ENCODE measurements at regions not wholly inside any gene's neighbourhood (a gene's known extent, or its start where the extent isn't known, plus 50 kb on each side); places are given as distances from the start of the nearest gene placed in this dataset.
"Not testable (repeated sequence)": the region's sequence is repeated elsewhere in the genome, so short reads cannot be mapped to it uniquely, and the experiment has no call there.

DNA sequence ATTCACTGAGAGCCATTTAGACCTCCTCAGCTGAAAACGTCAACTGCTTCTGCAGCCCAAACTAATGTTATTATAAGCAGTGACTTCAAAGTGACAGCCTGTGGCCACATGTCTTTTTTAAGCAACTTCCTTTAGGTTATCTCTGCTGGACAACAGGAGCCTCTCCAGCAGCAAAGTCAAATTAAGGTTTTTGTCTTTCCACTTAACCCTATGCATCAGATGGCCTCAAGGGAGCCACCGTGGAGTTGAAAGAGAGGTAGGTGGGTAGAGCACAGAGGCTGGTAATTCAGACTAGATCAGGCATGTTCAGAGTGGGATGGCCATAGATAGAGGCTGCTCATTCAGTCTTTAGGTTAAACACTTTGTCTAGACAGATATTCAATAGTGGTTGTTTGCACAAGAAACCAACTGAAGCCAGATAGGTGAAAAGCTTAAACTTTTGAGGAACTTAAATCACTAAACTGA, 300.6 kb upstream of the ECI2 start:
- no peak for DNase-seq
- intact Hi-C loops (cut with DNase I): no loop called here

DNA sequence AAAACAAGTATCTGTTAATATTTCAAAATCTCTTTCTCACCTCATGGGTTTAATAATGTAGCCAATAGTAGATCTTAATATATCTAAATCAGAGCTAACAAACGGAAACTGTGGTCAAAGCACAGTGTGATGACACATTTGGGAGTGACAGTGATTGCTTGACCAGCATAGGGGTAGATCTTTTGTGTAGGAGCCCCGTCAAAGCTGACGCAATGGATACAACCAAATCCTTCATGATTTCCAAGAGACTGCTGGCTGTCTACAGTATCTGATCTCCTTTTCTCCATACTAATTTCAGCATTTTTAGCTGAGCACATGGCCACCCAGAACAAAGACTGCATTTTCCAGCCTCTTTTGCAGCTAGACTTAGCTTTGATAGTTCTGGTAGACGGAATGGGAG, 299.3 kb upstream of the ECI2 start:
- no peak for DNase-seq
- intact Hi-C loops (cut with DNase I): no loop called here

DNA sequence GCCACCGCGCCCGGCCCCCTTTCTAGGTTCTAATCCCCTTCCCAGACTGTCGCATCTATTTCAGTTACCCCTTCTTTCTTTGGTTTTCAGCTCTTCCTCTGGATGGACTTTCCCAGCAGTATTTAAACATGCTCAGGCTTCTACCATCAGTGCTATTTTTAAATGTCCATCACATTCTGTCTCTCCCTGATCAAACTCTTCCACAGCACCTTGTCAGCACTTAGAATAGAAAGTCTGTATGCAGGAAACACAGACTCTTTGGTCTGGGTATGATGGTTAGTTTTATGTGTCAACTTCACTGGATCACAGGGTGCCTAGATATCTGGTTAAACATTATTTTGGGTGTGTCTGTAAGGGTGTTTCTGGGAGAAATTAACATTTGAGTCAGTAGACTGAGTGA, 297.8 kb upstream of the ECI2 start:
- no peak for DNase-seq
- intact Hi-C loops (cut with DNase I): no loop called here

DNA sequence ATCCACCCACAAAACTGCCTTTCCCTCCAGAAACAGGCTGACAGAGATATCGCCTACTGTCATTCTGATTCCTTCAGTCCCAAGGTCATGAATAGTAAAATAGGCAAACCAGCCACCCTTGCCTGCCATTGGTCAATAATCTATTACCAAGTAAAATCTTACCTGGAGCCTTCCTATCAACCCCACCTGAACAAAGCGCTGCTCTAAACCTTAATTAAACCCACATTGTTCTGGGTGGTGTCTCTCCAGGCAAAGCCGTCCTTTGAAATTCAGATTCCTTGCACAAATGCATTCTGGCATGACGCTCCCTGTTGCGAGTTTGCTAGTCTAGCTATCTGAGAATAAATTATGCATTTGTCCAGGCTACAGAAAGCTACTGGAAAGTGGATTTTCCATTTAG, 291.6 kb upstream of the ECI2 start:
- intact Hi-C loops (cut with DNase I): no loop called here
- DNase-seq: no peak

DNA sequence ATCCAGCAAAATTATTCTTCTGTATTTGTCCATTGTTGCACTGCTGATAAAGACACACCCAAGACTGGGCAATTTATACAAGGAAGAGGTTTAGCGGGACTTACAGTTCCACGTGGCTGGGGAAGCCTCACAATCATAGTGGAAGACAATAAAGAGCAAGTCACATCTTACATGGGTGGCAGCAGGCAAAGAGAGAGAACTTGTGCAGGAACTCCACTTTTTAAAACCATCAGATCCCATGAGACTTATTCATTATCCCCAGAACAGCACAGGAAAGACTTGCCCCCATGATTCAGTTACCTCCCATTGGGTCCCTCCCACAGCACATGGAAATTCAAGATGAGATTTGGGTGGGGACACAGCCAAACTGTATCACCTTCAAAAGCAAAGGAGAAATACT, 286.5 kb upstream of the ECI2 start:
- no peak for DNase-seq
- intact Hi-C loops (cut with DNase I): no loop called here

DNA sequence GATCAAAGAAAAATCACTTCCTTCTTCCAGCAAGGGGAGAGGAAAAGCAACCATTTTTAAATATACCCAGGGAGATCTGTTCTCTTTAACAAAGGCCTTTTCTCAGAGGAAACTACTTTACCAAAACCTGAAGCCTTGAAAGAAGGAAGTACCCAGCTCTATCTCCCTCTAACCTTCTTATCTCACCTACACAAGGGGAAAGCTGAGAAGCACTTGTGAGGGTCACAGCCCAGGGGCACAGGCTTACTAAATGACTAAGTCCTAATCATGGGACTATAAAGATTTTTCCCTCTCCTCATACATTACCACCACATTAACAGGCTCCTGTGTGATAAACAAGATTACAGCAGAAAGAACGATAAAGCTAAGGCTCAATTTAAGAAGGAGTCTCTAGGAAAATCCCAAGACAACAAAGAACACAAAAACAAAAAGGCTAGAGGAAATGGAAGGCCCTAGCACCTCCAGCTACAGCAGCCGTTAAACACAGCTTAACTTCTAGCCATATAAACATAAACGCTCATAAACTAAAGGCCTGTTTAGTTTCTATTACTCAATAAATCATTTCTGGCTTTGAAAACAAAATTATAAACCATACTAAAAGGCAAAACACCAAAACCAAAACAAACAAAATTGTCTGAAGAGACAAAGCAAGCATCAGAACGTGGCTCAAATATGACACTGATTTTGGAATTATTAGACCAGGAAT, 284.9 kb upstream of the ECI2 start:
- DNase-seq: no peak
- intact Hi-C loops (cut with DNase I): no loop called here

DNA sequence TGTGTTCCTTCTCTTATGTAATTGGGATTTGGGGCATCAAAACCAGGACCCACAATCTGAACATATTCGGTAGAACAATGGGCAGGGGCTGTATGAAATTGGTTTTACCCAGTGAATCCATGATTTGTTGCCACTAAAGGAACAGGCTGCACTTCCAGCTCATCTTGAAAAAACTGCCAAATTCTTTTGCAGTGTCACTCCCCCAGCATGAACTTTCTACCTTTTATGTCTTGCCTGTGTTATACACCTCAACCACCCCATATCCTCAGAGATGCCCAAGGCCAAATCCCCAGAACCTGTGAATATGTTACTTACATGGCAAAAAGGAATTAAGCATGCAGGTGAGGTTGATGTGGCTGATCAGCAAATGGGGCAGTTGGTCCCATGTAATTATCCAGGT, 280.2 kb upstream of the ECI2 start:
- intact Hi-C loops (cut with DNase I): no loop called here
- DNase-seq: no peak

DNA sequence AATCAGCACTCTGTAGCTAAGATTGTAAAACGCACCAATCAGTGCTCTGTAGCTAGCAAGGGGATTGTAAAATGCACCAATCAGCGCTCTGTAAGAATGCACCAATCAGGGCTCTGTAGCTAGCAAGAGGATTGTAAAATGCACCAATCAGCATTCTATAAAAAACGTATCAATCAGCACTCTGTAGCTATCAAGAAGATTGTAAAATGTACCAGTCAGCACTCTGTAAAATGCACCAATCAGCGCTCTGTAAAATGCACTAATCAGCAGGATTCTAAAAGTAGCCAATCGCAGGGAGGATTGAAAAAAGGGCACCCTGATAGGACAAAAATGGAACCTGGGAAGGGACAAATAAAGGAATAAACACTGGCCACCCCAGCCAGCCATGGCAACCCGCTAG, 278.7 kb upstream of the ECI2 start:
- DNase-seq; intact Hi-C loops (cut with DNase I): not testable (repeated sequence)

DNA sequence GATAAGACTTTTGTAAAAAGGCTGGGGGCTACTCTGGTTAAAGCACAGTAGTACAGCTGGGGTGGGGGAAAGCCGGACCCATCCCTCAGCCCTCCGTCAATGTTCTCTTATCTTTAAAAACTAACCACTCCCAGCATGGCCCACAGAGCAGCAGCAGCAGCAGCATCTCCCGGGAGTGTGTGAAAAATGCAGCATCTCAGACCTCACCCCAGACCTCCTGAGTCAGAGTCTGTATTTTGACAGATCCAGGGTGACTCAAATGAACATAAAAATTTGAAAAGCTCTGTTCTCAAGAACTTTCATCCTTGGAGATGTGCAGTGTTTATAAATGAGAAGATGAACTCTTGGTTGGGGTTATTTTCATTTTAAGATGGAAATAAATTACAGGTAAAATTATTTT, 277.7 kb upstream of the ECI2 start:
- DNase-seq: no peak
- intact Hi-C loops (cut with DNase I): no loop called here

DNA sequence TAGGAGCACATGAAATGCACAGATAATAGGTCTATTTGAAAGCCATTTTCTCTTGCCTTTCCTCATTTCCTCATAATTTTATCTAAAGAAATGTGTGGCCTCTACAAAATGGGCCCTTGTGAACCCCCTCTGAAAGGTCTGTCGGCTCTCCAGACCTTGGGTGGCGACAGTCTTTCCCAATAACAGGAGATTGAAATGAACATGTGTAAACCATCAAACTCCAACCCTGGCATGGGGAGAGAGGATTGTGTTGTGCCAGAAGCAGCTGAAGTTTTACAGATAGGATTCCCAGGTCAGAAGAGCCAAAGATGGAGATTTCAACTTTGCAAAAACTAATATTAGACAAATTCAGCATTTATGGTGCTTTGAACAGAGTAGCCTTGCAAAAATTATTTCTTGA, 277.1 kb upstream of the ECI2 start:
- intact Hi-C loops (cut with DNase I): no loop called here
- no peak for DNase-seq

DNA sequence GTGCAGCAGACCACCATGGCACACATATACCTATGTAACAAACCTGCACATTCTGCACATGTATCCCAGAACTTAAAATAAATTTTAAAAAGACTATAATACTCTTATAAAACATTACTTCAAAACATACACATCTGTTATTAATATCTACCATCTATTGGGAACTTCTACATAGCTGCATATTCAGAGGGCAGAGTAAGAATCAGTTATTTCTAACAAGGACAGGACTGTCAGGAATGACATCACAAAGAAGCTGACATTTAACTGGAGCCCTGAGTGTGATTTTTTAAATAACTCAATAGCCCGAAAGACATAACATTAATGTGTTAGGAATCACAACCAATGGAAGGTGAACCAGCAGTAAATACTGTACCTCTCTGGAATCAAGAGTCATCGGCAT, 276.7 kb upstream of the ECI2 start:
- no peak for DNase-seq
- intact Hi-C loops (cut with DNase I): no loop called here

DNA sequence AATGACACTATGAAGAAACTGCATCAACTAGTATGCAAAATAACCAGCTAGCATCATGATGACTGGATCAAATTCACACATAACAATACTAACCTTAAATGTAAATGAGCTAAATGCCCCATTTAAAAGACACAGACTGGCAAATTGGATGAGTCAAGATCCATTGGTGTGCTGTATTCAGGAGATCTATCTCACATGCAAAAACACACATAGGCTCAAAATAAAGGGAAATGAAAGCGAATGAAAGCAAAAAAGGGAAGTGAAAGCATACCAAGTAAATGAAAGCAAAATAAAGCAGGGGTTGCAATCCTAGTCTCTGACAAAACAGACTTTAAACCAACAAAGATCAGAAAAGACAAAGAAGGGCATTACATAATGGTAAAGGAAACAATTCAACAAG, 272.3 kb upstream of the ECI2 start:
- intact Hi-C loops (cut with DNase I); DNase-seq: not testable (repeated sequence)

DNA sequence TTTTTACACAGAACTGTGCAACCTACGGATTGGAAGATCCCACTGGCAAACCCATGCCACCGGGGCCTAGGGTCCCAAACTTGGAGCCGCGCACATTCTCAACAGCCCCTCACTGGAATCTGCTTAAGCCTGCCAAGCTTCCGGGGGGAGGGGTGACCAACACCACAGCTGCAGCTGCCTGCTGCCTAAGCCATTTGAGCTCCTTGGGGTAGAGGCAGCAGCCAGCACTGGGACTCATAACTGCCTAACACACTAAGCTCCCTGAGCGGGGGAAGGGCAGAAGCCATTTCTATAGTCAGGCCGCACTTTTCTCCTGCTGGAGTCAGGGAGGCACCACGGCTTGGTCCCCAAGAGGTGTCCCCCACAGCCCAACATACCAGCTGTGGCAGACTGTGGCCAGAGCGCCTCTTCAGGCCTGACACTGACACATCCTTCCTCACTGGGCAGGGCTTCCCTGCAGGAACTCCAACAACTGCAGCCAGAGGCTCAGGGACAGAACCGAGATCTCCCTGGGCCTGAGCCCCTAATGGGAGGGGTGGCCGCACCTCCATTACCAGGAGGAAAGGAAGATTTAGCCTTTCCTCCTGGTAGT, 270.3 kb upstream of the ECI2 start:
- intact Hi-C loops (cut with DNase I): no loop called here

DNA sequence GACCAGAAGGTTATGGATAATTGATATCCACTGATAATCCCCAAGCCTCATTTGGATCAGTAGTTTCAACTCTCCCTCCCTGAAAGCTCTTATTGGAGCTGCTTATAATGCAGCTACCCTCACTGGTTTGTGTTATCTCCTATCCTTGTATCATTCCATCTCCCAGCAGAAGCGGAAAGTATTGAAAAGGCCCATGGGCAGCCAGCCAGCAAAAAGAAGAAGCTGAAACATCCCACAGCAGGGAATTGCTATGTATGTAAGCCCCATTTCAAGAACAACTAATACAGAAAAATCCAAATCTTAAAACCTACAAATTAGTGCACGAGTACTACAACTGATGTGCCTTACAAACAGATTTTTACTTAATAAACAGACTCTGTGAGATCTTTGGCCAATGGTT, 269.0 kb upstream of the ECI2 start:
- intact Hi-C loops (cut with DNase I): no loop called here
- no peak for DNase-seq

More for the DNA sequence above, 270.3 kb upstream of the ECI2 start:
- DNase-seq: no peak

DNA sequence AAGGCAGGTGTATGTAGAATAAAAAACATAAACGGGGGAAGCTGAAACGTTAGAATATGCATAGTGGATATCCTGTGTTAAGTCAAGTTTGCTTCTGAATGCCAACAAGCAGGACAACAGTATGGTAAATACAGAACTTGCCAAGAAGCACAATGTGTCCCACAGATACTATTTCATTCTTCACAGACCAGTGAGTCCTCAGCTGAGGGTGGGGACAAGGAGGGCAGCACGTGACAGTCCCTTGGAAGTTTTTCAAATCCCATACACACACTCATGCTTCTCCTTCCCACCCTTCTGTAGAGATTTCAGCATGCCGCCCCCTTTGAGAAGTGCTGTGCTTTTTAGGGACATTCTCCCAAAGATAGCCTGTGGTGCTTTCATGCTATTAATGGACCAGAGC, 268.5 kb upstream of the ECI2 start:
- intact Hi-C loops (cut with DNase I): no loop called here

DNA sequence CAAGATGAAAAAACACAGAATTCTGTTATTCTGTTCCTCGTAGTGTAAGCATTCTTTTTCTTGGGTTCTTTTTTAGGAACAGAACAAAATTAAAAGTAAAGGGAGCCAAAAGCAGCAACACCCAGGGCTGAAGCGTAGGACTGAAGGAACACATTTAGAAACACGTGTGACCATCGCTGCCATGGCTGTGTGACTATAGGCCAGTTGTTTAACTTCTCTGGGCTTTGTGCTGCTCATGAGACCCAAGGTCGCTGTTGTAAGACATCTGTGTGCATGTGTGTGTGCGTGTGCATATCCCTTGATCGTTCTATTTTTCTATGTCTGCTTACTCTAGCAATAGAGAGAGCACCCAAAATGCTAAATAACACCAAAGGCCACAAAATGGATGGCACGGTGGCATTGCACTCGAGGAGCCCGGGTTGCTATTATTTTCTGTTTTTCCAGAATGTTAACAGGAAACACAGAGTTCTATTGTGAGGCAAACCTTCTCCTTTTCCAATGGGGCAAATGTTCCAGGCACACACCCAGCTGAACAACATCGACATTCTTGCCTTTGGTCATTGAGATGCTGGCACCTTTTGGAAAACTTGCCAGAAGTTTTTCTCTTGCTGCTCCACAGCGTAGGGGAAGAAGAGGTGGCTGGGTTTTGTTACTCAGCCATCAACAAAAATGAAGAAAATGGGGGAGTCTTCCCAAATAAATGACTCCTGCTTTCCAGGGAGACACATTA, 267.8 kb upstream of the ECI2 start:
- intact Hi-C loops (cut with DNase I): no loop called here
- DNase-seq: peak in 2 of 10 donors; percentile 26 to 40

More for the DNA sequence above, 268.5 kb upstream of the ECI2 start:
- peak in 1 of 10 donors; percentile 25 for DNase-seq

DNA sequence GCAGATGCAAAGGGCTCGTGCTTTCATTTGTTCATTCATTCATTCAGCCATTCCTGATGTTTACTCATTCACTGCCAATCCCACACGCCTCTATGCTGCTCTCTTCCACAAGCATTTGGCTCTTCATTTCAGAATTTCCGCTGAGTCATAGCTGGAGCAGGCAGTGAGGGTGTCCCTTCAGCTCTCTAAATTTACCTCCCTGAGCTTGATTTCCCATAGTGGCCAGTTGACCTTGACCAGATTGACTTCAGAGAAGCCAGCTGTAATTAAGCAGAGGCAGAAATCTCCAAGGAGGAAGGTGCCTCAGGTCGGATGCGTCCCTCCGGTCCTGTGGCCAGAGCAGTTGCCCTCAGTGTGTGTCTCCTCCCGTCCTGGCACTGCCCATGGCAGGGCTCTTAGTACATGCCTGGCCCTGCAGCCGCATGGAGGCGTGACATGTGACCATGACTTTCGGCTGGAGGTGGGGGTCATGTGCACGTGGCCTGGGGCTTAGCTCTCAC, 267.2 kb upstream of the ECI2 start:
- peak in 1 of 10 donors; percentile 11 for DNase-seq
- intact Hi-C loops (cut with DNase I): no loop called here

DNA sequence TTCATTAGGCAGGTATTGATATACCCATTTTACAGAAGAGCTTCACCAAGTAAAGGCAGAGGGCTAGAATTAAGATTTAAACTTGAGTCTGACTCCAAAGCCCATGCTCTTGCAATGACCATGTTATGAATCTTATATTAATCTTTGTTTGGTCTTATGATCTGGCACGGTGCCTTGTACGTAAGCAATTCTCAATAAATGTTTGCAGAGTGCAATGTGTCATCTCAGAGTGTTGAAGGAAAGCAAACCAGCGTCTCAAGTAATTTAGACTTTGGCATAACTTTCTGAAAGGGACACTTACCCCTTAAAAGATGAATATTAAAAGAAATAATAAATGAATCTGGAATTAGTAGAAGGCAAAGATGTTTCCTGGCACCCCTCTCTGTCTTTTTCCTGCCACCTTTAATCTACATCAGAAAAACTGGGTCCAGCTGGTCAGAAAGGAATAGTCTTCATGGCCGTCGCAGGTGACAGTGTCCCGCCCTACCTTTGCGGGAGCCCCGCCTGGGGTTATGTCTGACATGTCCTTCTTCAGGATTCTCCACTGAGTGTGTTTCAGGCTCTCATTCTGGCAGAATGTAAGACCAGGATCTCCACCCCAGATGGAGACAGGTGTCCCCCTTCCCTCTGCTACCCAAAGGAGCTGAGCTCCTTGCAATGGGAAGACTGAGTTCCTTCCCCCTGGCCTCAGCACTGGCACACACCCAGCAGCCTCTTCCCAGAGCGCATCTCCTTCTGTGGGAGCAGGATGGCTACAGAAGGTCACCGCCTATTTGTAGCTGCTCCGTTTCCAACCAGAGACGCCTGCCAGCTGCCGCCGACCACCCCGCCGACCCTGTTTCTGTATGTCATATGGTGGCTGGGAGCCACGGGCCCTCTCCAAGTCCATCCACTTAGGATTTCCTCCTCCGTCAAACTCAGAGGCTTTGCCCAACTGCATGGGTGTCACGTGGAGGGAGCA, 266.3 kb upstream of the ECI2 start:
- no peak for DNase-seq
- intact Hi-C loops (cut with DNase I): no loop called here

DNA sequence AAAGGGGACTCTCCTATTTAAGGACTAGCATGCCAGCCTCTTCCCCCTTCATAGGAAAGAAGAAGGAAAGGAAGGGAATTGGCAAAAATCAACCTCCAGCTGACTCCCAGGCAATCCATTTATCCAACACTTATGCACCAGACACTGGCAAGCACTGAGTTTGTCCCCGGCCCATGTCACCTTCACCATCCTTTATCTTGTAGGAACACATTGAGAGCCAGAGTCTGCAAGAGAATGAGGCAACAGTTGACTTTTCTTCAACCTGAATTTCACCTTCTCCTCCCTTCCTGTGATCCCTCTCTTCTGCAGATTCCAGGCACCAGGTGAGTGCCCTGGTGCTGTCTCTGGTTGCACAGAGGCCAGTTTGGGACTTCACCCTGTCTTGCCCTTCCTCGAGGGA, 264.3 kb upstream of the ECI2 start:
- intact Hi-C loops (cut with DNase I): no loop called here
- DNase-seq: no peak

DNA sequence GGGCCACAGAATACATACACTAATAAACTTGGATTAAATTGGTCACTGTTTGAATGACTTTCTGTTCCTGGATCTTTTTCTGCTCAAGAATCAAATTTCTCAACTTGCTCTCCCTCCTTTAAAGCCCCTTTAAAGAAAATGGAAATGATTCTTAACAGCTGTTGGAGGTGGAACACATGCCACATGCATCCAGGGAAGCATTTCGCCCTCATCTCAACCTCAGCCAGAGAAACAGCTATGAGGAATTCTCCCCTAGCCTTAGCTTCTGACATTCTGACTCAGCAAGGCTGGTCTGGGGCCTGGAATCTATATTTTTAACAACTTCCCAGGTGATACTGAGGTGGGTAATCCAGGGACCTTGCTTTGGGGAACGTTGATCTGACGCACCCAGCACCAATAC, 263.4 kb upstream of the ECI2 start:
- intact Hi-C loops (cut with DNase I): no loop called here
- DNase-seq: no peak
